ENCODE measurements at regions not wholly inside any gene's neighbourhood (a gene's known extent, or its start where the extent isn't known, plus 50 kb on each side); places are given as distances from the start of the nearest gene placed in this dataset.
"Not testable (repeated sequence)": the region's sequence is repeated elsewhere in the genome, so short reads cannot be mapped to it uniquely, and the experiment has no call there.

DNA sequence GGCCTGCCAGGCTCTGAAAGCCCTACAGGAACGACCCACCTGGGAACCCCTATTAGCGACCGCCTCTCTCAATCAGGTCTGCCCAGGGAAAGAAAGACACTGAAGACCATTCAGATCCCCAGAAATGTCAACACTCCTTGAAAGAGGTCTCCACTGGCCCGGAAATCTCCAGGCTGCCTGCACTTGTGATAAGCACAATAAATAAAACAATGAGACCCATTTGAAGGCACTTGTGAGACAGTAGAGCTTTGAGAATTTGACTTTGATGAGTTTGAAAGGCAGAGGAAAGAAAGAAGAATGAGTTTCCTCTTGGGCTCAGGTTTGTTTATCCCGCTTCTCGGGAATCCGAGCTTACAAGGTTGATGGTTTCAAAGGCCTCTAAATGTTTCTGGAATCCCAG lies 416.3 kb downstream of the BUD13 start:
- peaks cover 0 to 2% (median 0%) of the 10 kb centered on the region in 3 donors for H3K9me3 Mint-ChIP-seq
- H3K27me3 Mint-ChIP-seq, result no peaks in the 10 kb centered on the region
- no peak overlapping the region for H3K27ac Mint-ChIP-seq
- H3K36me3 Mint-ChIP-seq, result no peaks in the 10 kb centered on the region
- no peak overlapping the region for H3K4me3 Mint-ChIP-seq
- peaks cover 0 to 36% (median 4%) of the 10 kb centered on the region in 3 donors for H3K4me1 Mint-ChIP-seq

GRCh38 chr11:116355104-116355503 lies 417.7 kb downstream of the BUD13 start:
- no peaks in the 10 kb centered on the region for H3K36me3 Mint-ChIP-seq
- H3K27me3 Mint-ChIP-seq, result peaks cover 1% of the 10 kb centered on the region
- no peak overlapping the region for H3K4me3 Mint-ChIP-seq
- peaks cover 0 to 32% (median 3%) of the 10 kb centered on the region in 3 donors for H3K4me1 Mint-ChIP-seq
- peaks cover 0 to 2% (median 0%) of the 10 kb centered on the region in 3 donors for H3K9me3 Mint-ChIP-seq
- no peak overlapping the region for H3K27ac Mint-ChIP-seq

GRCh38 chr11:116353589-116353988 lies 419.2 kb downstream of the BUD13 start:
- peaks cover 1% of the 10 kb centered on the region for H3K27me3 Mint-ChIP-seq
- peaks cover 0 to 2% (median 0%) of the 10 kb centered on the region in 3 donors for H3K9me3 Mint-ChIP-seq
- H3K27ac Mint-ChIP-seq, result peak overlapping the region in 1 of 3 donors; percentile 50
- no peaks in the 10 kb centered on the region for H3K36me3 Mint-ChIP-seq
- no peak overlapping the region for H3K4me3 Mint-ChIP-seq
- peaks cover 0 to 39% (median 2%) of the 10 kb centered on the region in 3 donors for H3K4me1 Mint-ChIP-seq

- H3K36me3 Mint-ChIP-seq, result no peaks in the 10 kb centered on the region
- H3K4me3 Mint-ChIP-seq, result no peak overlapping the region
- H3K9me3 Mint-ChIP-seq, result peaks cover 0 to 2% (median 0%) of the 10 kb centered on the region in 3 donors
- H3K4me1 Mint-ChIP-seq, result peaks cover 0 to 43% (median 2%) of the 10 kb centered on the region in 3 donors
- peaks cover 1% of the 10 kb centered on the region for H3K27me3 Mint-ChIP-seq
- no peak overlapping the region for H3K27ac Mint-ChIP-seq
Observed at GRCh38 chr11:116352881-116353280, 419.9 kb downstream of the BUD13 start.

GRCh38 chr11:116348226-116348625 lies 424.6 kb downstream of the BUD13 start:
- H3K9me3 Mint-ChIP-seq, result peaks cover 0 to 3% (median 0%) of the 10 kb centered on the region in 3 donors
- peak overlapping the region in 2 of 4 donors; percentile 32 to 38 for H3K4me3 Mint-ChIP-seq
- H3K36me3 Mint-ChIP-seq, result no peaks in the 10 kb centered on the region
- H3K4me1 Mint-ChIP-seq, result peaks cover 0 to 44% (median 4%) of the 10 kb centered on the region in 3 donors
- H3K27me3 Mint-ChIP-seq, result peaks cover 1% of the 10 kb centered on the region
- H3K27ac Mint-ChIP-seq, result peak overlapping the region in 1 of 3 donors; percentile 97

GRCh38 chr11:116345575-116345974 lies 427.2 kb downstream of the BUD13 start:
- H3K4me3 Mint-ChIP-seq, result no peak overlapping the region

DNA sequence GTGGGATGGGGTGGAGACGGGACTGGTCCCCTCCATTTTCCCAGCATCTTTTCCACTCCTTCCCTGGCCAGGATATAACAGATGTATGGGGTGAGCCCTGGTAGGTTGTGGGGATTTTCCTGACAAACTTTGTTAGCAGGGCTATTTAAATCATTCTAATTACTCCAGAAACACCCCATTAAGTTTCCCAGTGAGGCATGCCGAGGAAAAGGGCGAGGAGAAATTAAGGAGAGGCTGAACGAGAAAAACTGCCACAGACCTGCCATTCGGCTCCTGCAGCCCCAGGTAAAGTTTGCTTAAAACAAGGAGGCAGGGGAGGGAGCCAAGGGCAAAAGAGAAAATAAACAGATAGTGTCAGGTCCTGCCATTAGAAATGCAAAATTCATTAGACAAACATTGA lies 428.2 kb downstream of the BUD13 start:
- H3K9me3 Mint-ChIP-seq, result peaks cover 2 to 7% (median 3%) of the 10 kb centered on the region in 3 donors
- H3K36me3 Mint-ChIP-seq, result peaks cover 6% of the 10 kb centered on the region
- no peaks in the 10 kb centered on the region for H3K27me3 Mint-ChIP-seq
- H3K4me1 Mint-ChIP-seq, result peaks cover 0 to 47% (median 2%) of the 10 kb centered on the region in 3 donors
- H3K27ac Mint-ChIP-seq, result peak overlapping the region in 1 of 3 donors; percentile 80
- H3K4me3 Mint-ChIP-seq, result no peak overlapping the region

More at GRCh38 chr11:116345575-116345974, 427.2 kb downstream of the BUD13 start:
- H3K27ac Mint-ChIP-seq, result no peak overlapping the region
- H3K4me1 Mint-ChIP-seq, result peaks cover 0 to 38% (median 4%) of the 10 kb centered on the region in 3 donors
- peaks cover 0 to 6% (median 3%) of the 10 kb centered on the region in 3 donors for H3K9me3 Mint-ChIP-seq
- no peaks in the 10 kb centered on the region for H3K27me3 Mint-ChIP-seq
- peaks cover 4% of the 10 kb centered on the region for H3K36me3 Mint-ChIP-seq

DNA sequence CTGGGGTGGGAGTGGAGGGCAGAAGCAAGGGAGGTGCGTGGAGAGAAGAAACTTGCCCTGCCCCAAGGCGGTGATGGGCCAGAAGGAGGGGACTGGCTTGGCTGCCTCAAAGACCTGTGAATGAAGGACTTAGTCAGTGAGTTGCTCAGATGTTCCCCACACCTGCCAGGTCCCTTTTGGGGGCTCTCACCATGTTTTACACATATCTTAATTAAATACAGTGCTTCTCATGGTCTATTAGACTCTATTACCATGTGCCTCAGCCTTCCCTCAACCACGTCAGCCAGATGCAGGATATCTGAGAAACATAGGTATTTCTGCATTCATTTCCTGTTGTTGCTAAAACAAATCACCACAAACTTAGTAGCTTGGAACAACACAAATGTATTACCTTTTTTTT lies 429.5 kb downstream of the BUD13 start:
- peaks cover 2 to 7% (median 3%) of the 10 kb centered on the region in 3 donors for H3K9me3 Mint-ChIP-seq
- H3K27me3 Mint-ChIP-seq, result no peaks in the 10 kb centered on the region
- H3K36me3 Mint-ChIP-seq, result peaks cover 6% of the 10 kb centered on the region
- H3K27ac Mint-ChIP-seq, result peak overlapping the region in 1 of 3 donors; percentile 95
- peaks cover 0 to 38% (median 2%) of the 10 kb centered on the region in 3 donors for H3K4me1 Mint-ChIP-seq
- no peak overlapping the region for H3K4me3 Mint-ChIP-seq

DNA sequence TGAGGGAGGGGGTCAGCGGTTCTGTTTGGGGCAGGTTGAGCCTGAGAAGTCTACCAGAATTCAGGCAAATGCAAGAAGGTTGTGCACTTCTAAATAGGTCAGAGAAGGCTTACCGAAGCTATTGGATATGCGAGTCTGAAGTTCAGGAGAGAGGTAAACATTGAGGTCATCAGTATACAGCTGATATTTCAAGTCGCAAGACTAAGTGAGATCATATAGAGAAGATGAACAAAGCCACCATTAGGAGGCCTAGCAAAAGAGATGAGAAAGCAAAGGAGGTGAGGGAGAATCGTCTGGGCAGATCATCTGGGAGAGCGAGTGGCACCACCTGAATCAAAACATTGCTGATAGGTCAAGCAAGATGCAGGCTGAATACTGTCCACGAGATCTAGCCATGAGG lies 430.6 kb downstream of the BUD13 start:
- Mint-ChIP-seq H3K4me3 (no peak overlapping the region), H3K27ac (peak overlapping the region in 1 of 3 donors; percentile 87), H3K9me3 (peaks cover 2 to 7% (median 3%) of the 10 kb centered on the region in 3 donors), H3K36me3 (peaks cover 6% of the 10 kb centered on the region), H3K27me3 (no peaks in the 10 kb centered on the region), H3K4me1 (peaks cover 0 to 36% (median 2%) of the 10 kb centered on the region in 3 donors)

DNA sequence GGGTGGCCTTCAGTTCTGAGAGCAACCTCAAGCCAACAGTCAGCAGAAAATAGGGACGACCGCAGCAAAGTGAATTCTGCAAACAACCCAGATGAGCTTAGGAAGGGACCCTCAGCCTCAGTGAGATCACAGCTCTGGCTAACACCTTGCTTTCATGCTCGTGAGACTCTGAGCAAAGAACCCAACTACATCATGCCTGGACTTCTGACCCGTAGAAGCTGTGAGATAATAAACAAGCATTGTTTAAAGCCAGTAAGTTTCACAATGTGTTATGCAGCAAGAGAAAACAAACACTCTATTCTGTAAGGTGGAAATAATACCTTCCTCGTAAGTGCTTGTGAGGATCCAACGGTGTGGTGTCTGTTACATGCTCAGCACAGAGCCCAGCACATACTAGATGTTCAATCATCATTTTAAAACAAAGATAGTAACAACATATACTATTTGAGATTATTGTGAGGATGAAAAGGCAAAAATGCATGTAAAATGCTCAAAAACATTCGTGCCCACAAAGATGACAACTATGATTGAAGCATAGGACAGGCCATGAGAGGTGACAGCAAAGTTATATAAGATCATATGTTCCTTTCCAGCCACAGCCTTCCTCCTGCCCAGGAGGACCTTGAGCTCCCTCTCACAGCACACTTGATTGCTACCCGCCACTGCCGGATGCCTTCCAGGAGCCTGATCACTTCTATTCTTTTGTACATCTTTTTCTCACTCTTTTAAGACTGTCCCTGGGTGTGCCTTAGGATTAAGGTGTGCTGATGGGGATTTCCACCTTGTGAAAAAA lies 433.3 kb downstream of the BUD13 start:
- H3K27ac Mint-ChIP-seq, result peak overlapping the region in 1 of 3 donors; percentile 55
- peaks cover 0 to 33% (median 0%) of the 10 kb centered on the region in 3 donors for H3K4me1 Mint-ChIP-seq
- H3K36me3 Mint-ChIP-seq, result peaks cover 6% of the 10 kb centered on the region
- H3K9me3 Mint-ChIP-seq, result peaks cover 0 to 9% (median 2%) of the 10 kb centered on the region in 3 donors
- peak overlapping the region in 1 of 4 donors; percentile 67 for H3K4me3 Mint-ChIP-seq
- no peaks in the 10 kb centered on the region for H3K27me3 Mint-ChIP-seq

GRCh38 chr11:116338500-116338899 lies 434.3 kb downstream of the BUD13 start:
- not testable (repeated sequence) for H3K9me3 Mint-ChIP-seq, H3K27me3 Mint-ChIP-seq, H3K36me3 Mint-ChIP-seq, H3K27ac Mint-ChIP-seq
- H3K4me3 Mint-ChIP-seq, result peak overlapping the region in 1 of 4 donors; percentile 68
- peaks cover 0 to 29% (median 0%) of the 10 kb centered on the region in 3 donors for H3K4me1 Mint-ChIP-seq

GRCh38 chr11:116336540-116336939 lies 436.2 kb downstream of the BUD13 start:
- no peaks in the 10 kb centered on the region for H3K27me3 Mint-ChIP-seq
- H3K4me3 Mint-ChIP-seq, result no peak overlapping the region
- peaks cover 4% of the 10 kb centered on the region for H3K36me3 Mint-ChIP-seq

GRCh38 chr11:116335891-116336290 lies 436.9 kb downstream of the BUD13 start:
- peaks cover 0 to 4% (median 4%) of the 10 kb centered on the region in 3 donors for H3K9me3 Mint-ChIP-seq
- H3K4me3 Mint-ChIP-seq, result peak overlapping the region in 1 of 4 donors; percentile 63
- peaks cover 4% of the 10 kb centered on the region for H3K36me3 Mint-ChIP-seq
- H3K4me1 Mint-ChIP-seq, result peaks cover 0 to 24% (median 0%) of the 10 kb centered on the region in 3 donors
- no peak overlapping the region for H3K27ac Mint-ChIP-seq
- H3K27me3 Mint-ChIP-seq, result no peaks in the 10 kb centered on the region

More at GRCh38 chr11:116336540-116336939, 436.2 kb downstream of the BUD13 start:
- peaks cover 0 to 4% (median 4%) of the 10 kb centered on the region in 3 donors for H3K9me3 Mint-ChIP-seq
- H3K27ac Mint-ChIP-seq, result no peak overlapping the region
- H3K4me1 Mint-ChIP-seq, result peaks cover 0 to 24% (median 0%) of the 10 kb centered on the region in 3 donors

DNA sequence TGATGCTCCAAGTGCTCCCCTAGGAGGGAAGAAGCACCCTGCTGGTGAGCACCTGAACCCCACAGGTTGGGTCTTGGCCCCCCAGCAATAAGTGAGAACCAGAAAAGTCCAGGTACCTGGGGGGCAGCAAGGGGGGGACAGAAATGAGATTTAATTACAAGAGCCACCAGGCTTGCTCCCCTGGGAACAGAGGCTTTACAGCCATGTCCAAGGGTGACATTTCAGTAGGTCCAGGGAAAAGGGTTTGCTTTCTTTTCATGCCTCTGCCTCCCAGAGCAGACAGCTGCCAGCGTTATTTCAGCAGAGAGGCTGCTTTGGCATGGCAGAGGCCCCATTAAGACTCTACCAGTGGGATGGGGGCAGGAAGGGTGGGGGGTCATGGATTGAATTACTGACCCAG lies 437.7 kb downstream of the BUD13 start:
- Mint-ChIP-seq H3K9me3 (peaks cover 0 to 2% (median 2%) of the 10 kb centered on the region in 3 donors), H3K4me1 (peaks cover 0 to 20% (median 0%) of the 10 kb centered on the region in 3 donors), H3K27ac (no peak overlapping the region), H3K36me3 (peaks cover 2% of the 10 kb centered on the region), H3K4me3 (peak overlapping the region in 1 of 4 donors; percentile 37), H3K27me3 (no peaks in the 10 kb centered on the region)

DNA sequence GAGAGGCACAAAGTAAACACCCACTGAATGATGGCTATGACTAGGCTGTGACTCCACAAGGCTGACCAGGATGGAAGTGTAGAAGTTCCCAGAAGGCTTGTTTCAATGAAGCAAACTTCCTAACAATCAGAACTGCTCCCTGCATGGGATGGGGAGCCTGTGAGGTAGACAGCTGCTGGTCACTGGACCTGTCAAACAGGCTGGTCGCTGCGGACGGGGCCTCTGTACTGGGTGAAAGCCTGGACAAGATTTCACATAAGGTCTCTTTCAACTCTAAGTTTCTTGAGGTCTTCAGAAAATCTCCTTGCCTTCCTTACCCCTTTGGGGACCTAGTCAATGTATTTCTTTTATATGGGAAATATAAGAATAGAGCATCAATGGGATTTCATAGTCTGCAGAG lies 438.2 kb downstream of the BUD13 start:
- H3K9me3 Mint-ChIP-seq, result peaks cover 0 to 2% (median 2%) of the 10 kb centered on the region in 3 donors

More for the DNA sequence above, 438.2 kb downstream of the BUD13 start:
- Mint-ChIP-seq H3K27me3 (no peaks in the 10 kb centered on the region), H3K4me1 (peaks cover 0 to 19% (median 0%) of the 10 kb centered on the region in 3 donors), H3K4me3 (no peak overlapping the region), H3K36me3 (peaks cover 2% of the 10 kb centered on the region), H3K27ac (no peak overlapping the region)

Data from IgD-negative memory B cell (primary cell).